ENCODE measurements at regions not wholly inside any gene's neighbourhood (a gene's known extent, or its start where the extent isn't known, plus 50 kb on each side); places are given as distances from the start of the nearest gene placed in this dataset.

DNA sequence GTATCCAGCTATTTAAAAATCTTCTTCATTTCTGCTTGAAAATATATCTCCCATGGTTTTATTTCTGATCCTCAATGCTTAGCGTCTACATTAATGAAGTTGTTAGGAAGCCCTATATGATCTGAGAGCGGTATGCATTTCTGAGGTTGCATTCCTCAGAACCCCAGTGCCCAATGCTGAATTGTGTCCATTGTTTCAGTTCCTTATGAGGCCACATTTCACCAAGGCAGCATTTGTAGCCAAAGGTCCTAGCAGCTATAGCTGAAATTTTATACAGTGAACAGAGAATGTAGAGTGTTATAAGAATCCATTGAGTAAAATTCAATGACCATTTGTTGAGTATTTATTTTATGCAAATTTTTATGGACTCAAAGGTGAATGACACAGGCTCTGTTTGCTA, 209.5 kb downstream of the PCDH7 start:
- no peak overlapping the region for H3K4me3 ChIP-seq
- ATAC-seq (replicated peaks in 6 of 8), result no peak
- H3K27ac ChIP-seq, result no peak overlapping the region
- H3K4me1 ChIP-seq (replicated peaks in 1 of 2), result peaks cover 0 to under 1% of the 10 kb centered on the region in 2 donors
- WGBS, 10 experiments, result 15 to 100% (median 89%) methylated on average over 1 to 2 of the region's 2 CpGs; no CpG with 5 or more reads in 2 of the 10 experiments
- in situ Hi-C loops (cut with MboI; ENCODE audit: low pct_unique_long_range_greater_than_20kb in 2 of 9, low sequenced_read_pairs in 9 of 9, unreplicated experiment in 9 of 9), result no loop called here

- in situ Hi-C loops (cut with MboI; ENCODE audit: low pct_unique_long_range_greater_than_20kb in 2 of 9, low sequenced_read_pairs in 9 of 9, unreplicated experiment in 9 of 9), result no loop called here
Observed at GRCh38 chr4:30930276-30930675, 210.1 kb downstream of the PCDH7 start.

DNA sequence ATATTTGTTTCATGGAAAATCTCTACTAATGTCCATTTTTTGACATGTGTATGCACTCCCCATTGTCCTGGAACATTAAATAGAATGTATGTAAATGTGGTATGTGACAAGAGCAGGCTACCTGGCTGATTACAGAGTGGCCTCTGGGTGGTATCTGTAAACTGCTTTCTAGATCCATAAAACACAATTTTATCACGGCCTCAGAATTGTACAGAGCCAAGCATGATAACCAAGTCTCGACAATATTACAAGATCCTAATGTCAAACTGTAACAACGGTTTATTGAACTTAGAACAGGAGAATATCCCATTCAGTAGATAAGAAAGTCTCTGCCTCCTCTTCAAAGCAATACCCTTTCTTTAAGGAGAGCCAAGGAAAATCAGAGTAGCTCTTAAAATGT, 212.4 kb downstream of the PCDH7 start:
- Histone ChIP-seq H3K4me1 (replicated peaks in 1 of 2) (peaks cover 0 to 4% of the 10 kb centered on the region in 2 donors), H3K27ac (no peak overlapping the region), H3K4me3 (no peak overlapping the region)
- no peak for ATAC-seq (replicated peaks in 6 of 8)
- in situ Hi-C loops (cut with MboI; ENCODE audit: low pct_unique_long_range_greater_than_20kb in 2 of 9, low sequenced_read_pairs in 9 of 9, unreplicated experiment in 9 of 9), result no loop called here
- 0 to 96% (median 57%) methylated on average over 1 to 3 of the region's 3 CpGs; no CpG with 5 or more reads in 1 of the 10 experiments for WGBS, 10 experiments

More at GRCh38 chr4:30930276-30930675, 210.1 kb downstream of the PCDH7 start:
- Histone ChIP-seq H3K27ac (no peak overlapping the region), H3K4me1 (replicated peaks in 1 of 2) (no peaks in the 10 kb centered on the region), H3K4me3 (no peak overlapping the region)
- no peak for ATAC-seq (replicated peaks in 6 of 8)
- 20 to 100% (median 90%) methylated on average over 1 to 4 of the region's 4 CpGs for WGBS, 10 experiments

GRCh38 chr4:30939069-30939468, 218.9 kb downstream of the PCDH7 start:
- peaks cover 0 to 4% of the 10 kb centered on the region in 2 donors for H3K4me1 ChIP-seq (replicated peaks in 1 of 2)
- no peak overlapping the region for H3K4me3 ChIP-seq
- in situ Hi-C loops (cut with MboI; ENCODE audit: low pct_unique_long_range_greater_than_20kb in 2 of 9, low sequenced_read_pairs in 9 of 9, unreplicated experiment in 9 of 9), result no loop called here
- no peak overlapping the region for H3K27ac ChIP-seq
- peak in 1 of 8 experiments; percentile 84 for ATAC-seq (replicated peaks in 6 of 8)

DNA sequence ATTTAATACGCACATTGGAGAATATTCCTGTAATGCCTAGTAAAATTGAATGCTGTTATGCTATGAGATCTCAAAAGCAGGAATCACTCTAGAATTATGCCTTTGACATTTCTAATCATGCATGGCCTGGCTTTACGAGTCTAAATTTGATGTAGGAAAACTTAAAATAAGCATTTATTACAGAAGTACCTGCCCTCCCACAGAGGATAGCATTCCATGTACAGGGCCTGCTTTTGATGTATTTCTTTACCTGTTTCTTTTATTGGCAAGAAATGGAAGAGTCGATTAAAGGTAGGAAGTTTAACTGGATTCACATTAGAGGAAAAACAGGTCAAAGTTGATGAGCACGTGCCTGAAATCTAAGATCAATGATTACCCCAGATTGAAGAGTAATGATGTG, 219.5 kb downstream of the PCDH7 start:
- 7 to 100% (median 60%) methylated on average over 1 to 4 of the region's 4 CpGs for WGBS, 10 experiments
- in situ Hi-C loops (cut with MboI; ENCODE audit: low pct_unique_long_range_greater_than_20kb in 2 of 9, low sequenced_read_pairs in 9 of 9, unreplicated experiment in 9 of 9), result no loop called here
- ATAC-seq (replicated peaks in 6 of 8), result no peak
- H3K4me3 ChIP-seq, result no peak overlapping the region
- no peak overlapping the region for H3K27ac ChIP-seq
- peaks cover 0 to 4% of the 10 kb centered on the region in 2 donors for H3K4me1 ChIP-seq (replicated peaks in 1 of 2)

DNA sequence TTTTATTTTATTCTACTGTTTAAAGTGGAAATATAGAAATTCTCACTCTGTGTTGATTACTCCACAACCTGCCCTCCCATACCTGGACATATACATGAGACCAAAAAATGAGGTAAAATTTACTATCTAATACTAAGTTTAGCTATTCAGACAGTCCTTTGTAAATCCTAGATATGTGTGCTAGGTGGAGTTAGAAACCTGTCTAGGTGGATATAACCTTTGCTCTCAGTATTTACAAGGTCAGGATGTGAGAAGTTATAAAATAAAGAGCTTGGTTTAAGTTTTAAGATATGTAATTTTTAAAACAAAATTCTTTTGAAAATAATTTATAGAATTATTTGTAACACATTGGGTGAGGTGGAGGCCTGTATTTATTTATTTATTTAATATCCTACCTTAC, 221.5 kb downstream of the PCDH7 start:
- no peak overlapping the region for H3K4me3 ChIP-seq
- in situ Hi-C loops (cut with MboI; ENCODE audit: low pct_unique_long_range_greater_than_20kb in 2 of 9, low sequenced_read_pairs in 9 of 9, unreplicated experiment in 9 of 9), result no loop called here
- no peaks in the 10 kb centered on the region for H3K4me1 ChIP-seq (replicated peaks in 1 of 2)
- ATAC-seq (replicated peaks in 6 of 8), result no peak
- H3K27ac ChIP-seq, result no peak overlapping the region

- Histone ChIP-seq H3K27ac (no peak overlapping the region), H3K4me3 (no peak overlapping the region), H3K4me1 (replicated peaks in 1 of 2) (no peaks in the 10 kb centered on the region)
- 0 to 100% (median 91%) methylated on average over 1 to 2 of the region's 2 CpGs for WGBS, 10 experiments
- in situ Hi-C loops (cut with MboI; ENCODE audit: low pct_unique_long_range_greater_than_20kb in 2 of 9, low sequenced_read_pairs in 9 of 9, unreplicated experiment in 9 of 9), result no loop called here
- ATAC-seq (replicated peaks in 6 of 8), result peak in 1 of 8 experiments; percentile 25
Observed at GRCh38 chr4:30943356-30943755, 223.2 kb downstream of the PCDH7 start.

GRCh38 chr4:30945586-30945985, 225.4 kb downstream of the PCDH7 start:
- H3K27ac ChIP-seq, result no peak overlapping the region
- H3K4me3 ChIP-seq, result no peak overlapping the region
- 0 to 85% (median 62%) methylated on average over 1 to 4 of the region's 4 CpGs; no CpG with 5 or more reads in 1 of the 10 experiments for WGBS, 10 experiments
- H3K4me1 ChIP-seq (replicated peaks in 1 of 2), result no peaks in the 10 kb centered on the region
- no peak for ATAC-seq (replicated peaks in 6 of 8)
- in situ Hi-C loops (cut with MboI; ENCODE audit: low pct_unique_long_range_greater_than_20kb in 2 of 9, low sequenced_read_pairs in 9 of 9, unreplicated experiment in 9 of 9), result no loop called here

DNA sequence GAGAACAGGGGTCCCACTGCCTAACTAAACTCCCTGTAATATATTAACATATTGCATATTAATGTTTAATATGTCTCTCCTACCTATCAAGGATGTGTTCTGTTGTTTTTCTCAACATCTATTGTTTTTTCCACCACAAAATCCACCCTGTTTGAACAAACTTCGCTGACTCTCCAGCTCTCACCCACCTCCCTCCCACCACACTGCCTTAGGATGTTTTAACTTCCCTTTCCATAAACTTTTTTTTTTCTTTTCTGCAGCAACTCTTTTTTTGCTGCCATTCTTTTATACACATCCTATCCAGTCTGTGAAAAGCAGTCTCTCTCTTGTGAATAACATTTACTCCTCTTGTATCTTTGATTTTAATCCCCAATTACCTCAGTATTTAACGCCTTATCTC, 226.1 kb downstream of the PCDH7 start:
- H3K4me1 ChIP-seq (replicated peaks in 1 of 2), result no peaks in the 10 kb centered on the region
- ATAC-seq (replicated peaks in 6 of 8), result no peak
- H3K27ac ChIP-seq, result no peak overlapping the region
- no peak overlapping the region for H3K4me3 ChIP-seq
- in situ Hi-C loops (cut with MboI; ENCODE audit: low pct_unique_long_range_greater_than_20kb in 2 of 9, low sequenced_read_pairs in 9 of 9, unreplicated experiment in 9 of 9), result no loop called here
- 13 to 100% (median 100%) methylated on average over 1 to 2 of the region's 2 CpGs for WGBS, 10 experiments

- peak in 2 of 8 experiments; percentile 27 to 83 for ATAC-seq (replicated peaks in 6 of 8)
- H3K27ac ChIP-seq, result no peak overlapping the region
- peaks cover 0 to under 1% of the 10 kb centered on the region in 2 donors for H3K4me1 ChIP-seq (replicated peaks in 1 of 2)
- no peak overlapping the region for H3K4me3 ChIP-seq
- 0 to 100% (median 64%) methylated on average over 1 to 3 of the region's 3 CpGs for WGBS, 10 experiments
- in situ Hi-C loops (cut with MboI; ENCODE audit: low pct_unique_long_range_greater_than_20kb in 2 of 9, low sequenced_read_pairs in 9 of 9, unreplicated experiment in 9 of 9), result no loop called here
Observed at GRCh38 chr4:30948653-30949052, 228.5 kb downstream of the PCDH7 start.

- H3K4me1 ChIP-seq (replicated peaks in 1 of 2), result peaks cover 0 to 3% of the 10 kb centered on the region in 2 donors
- peak in 3 of 8 experiments; percentile 63 to 83 (median 75) for ATAC-seq (replicated peaks in 6 of 8)
- in situ Hi-C loops (cut with MboI; ENCODE audit: low pct_unique_long_range_greater_than_20kb in 2 of 9, low sequenced_read_pairs in 9 of 9, unreplicated experiment in 9 of 9), result no loop called here
- 0 to 100% (median 60%) methylated on average over 1 to 3 of the region's 3 CpGs; no CpG with 5 or more reads in 3 of the 10 experiments for WGBS, 10 experiments
- H3K4me3 ChIP-seq, result no peak overlapping the region
- H3K27ac ChIP-seq, result no peak overlapping the region
Observed at GRCh38 chr4:30950737-30951136, 230.6 kb downstream of the PCDH7 start.

DNA sequence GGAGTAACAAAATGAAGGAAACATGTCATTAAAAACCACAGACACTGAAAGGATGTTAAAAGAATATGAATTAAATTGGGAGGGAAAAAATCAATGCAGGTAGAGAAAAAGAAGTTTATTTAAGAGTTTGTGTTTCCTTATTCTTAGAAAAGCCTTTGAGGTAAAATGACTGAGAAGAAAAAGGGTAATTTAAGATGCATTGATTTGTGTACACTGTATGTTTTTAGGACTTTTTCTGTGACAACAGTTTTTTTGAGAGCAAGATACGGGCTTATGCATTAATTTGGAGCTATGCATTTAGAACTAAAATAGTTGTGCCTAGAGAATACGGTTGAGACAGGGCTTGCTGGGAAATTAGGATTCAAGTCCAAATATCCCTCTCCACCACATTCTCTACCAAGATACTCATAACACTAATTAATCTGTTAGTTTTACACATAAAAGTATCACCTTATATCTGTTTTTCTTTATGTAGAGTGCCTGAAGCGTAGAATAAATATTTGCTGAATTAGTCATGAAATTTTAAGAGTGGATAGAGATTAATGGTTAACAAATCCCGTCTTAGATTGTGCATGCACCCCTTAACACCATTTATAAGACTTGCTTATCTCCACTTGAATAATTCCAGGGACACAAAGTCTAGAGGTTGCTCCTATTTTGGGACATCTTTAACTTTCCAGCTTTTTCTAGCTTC, 232.5 kb downstream of the PCDH7 start:
- 0 to 100% (median 79%) methylated on average over 2 to 4 of the region's 4 CpGs for WGBS, 10 experiments
- in situ Hi-C loops (cut with MboI; ENCODE audit: low pct_unique_long_range_greater_than_20kb in 2 of 9, low sequenced_read_pairs in 9 of 9, unreplicated experiment in 9 of 9), result no loop called here
- no peak for ATAC-seq (replicated peaks in 6 of 8)

GRCh38 chr4:30953799-30954198, 233.6 kb downstream of the PCDH7 start:
- Histone ChIP-seq H3K4me1 (replicated peaks in 1 of 2) (peaks cover 0 to 3% of the 10 kb centered on the region in 2 donors), H3K4me3 (no peak overlapping the region), H3K27ac (no peak overlapping the region)
- in situ Hi-C loops (cut with MboI; ENCODE audit: low pct_unique_long_range_greater_than_20kb in 2 of 9, low sequenced_read_pairs in 9 of 9, unreplicated experiment in 9 of 9), result no loop called here
- 0 to 100% (median 63%) methylated on average over 1 of the region's 1 CpG; no CpG with 5 or more reads in 3 of the 10 experiments for WGBS, 10 experiments
- ATAC-seq (replicated peaks in 6 of 8), result peak in 2 of 8 experiments; percentile 47 to 59

More for the DNA sequence above, 232.5 kb downstream of the PCDH7 start:
- Histone ChIP-seq H3K27ac (no peak overlapping the region), H3K4me3 (no peak overlapping the region), H3K4me1 (replicated peaks in 1 of 2) (peaks cover 0 to 3% of the 10 kb centered on the region in 2 donors)

- Histone ChIP-seq H3K4me3 (no peak overlapping the region), H3K27ac (no peak overlapping the region), H3K4me1 (replicated peaks in 1 of 2) (peaks cover 0 to 3% of the 10 kb centered on the region in 2 donors)
- in situ Hi-C loops (cut with MboI; ENCODE audit: low pct_unique_long_range_greater_than_20kb in 2 of 9, low sequenced_read_pairs in 9 of 9, unreplicated experiment in 9 of 9), result no loop called here
- ATAC-seq (replicated peaks in 6 of 8), result no peak
- WGBS, 10 experiments, result 0 to 100% (median 75%) methylated on average over 1 to 6 of the region's 6 CpGs; no CpG with 5 or more reads in 1 of the 10 experiments
Observed at GRCh38 chr4:30956916-30957315, 236.7 kb downstream of the PCDH7 start.
